Left lung (tissue), 4 donors: ENCODE measurements at regions not wholly inside any gene's neighbourhood (a gene's known extent, or its start where the extent isn't known, plus 50 kb on each side); places are given as distances from the start of the nearest gene placed in this dataset.

Source experiments
- ATAC-seq: fragments of 200-7000 bp; cut with Tn5 transposase; one replicate; pipeline ENCODE4 v1.9.1; 2020; ENCODE audit warnings: moderate library complexity
- DNase-seq, 4 donors: peaks; one replicate each; pipeline ENCODE4 v3.0.0-alpha.2; 2013 to 2020
- H3K27ac ChIP-seq, 2 donors: fragments of 200-600 bp; sonication (generic) in 1 of 2; one replicate each; pipeline versions ENCODE4 v1.5.0 to v1.8.0; 2020 to 2021
- H3K27me3 ChIP-seq, 2 donors: fragments of 200-600 bp; sonication (generic) in 1 of 2; one replicate each; pipeline versions ENCODE4 v1.5.0 to v1.8.0; 2020 to 2021
- H3K36me3 ChIP-seq, 2 donors: fragments of 200-600 bp; sonication (generic) in 1 of 2; one replicate each; pipeline versions ENCODE4 v1.5.0 to v1.8.0; 2020 to 2021
- H3K4me1 ChIP-seq, 2 donors: fragments of 200-600 bp; one replicate each; pipeline ENCODE4 v1.8.0; 2021
- H3K4me3 ChIP-seq, 2 donors: fragments of 200-600 bp; sonication (generic) in 1 of 2; one replicate each; pipeline versions ENCODE4 v1.5.0 to v1.8.0; 2020 to 2021; ENCODE audit warnings: mild to moderate bottlenecking in 1 of 2
- H3K9me3 ChIP-seq, 2 donors: fragments of 200-600 bp; sonication (generic) in 1 of 2; one replicate each; pipeline versions ENCODE4 v1.5.0 to v1.8.0; 2020 to 2021
- CTCF ChIP-seq, 2 donors: fragments of 200-600 bp; sonication (generic) in 1 of 2; IDR thresholded peaks; one replicate each; pipeline versions ENCODE4 v1.5.0 to v1.8.0; 2021; ENCODE audit warnings: antibody characterized with exemption in 2 of 2
- intact Hi-C, 2 donors: fragments of 100-400 bp; cut with DNase I; formaldehyde crosslinking; loops; one replicate each; pipeline versions ENCODE4 v1.11.2 to v1.14.2; 2022
- donor health status: DM: no; HTN: yes; CAD: no.
- donor health status: DM: no; HTN: no; CAD: no.

GRCh38 chr1:58881471-58881994 is 97.7 kb upstream of the JUN start:
- DNase-seq (no peak), ATAC-seq (peak; percentile 3)
- H3K4me1 ChIP-seq, result peaks cover 14 to 56% of the 10 kb centered on the region in 2 donors
- no peak overlapping the region for H3K4me3 ChIP-seq
- intact Hi-C loops, result no loop called here
- TF ChIP-seq CTCF (IDR thresholded peaks at IDR 0.05), result no peak
- H3K27me3 ChIP-seq, result no peaks in the 10 kb centered on the region
- peak overlapping the region in 1 of 2 donors; percentile 96 for H3K27ac ChIP-seq
- H3K9me3 ChIP-seq, result no peaks in the 10 kb centered on the region
- H3K36me3 ChIP-seq, result no peaks in the 10 kb centered on the region

GRCh38 chr1:58882322-58882948 is 98.6 kb upstream of the JUN start:
- Histone ChIP-seq H3K9me3 (no peaks in the 10 kb centered on the region), H3K4me3 (no peak overlapping the region), H3K4me1 (peaks cover 19 to 65% of the 10 kb centered on the region in 2 donors), H3K27ac (peak overlapping the region; percentile 68 to 96), H3K36me3 (no peaks in the 10 kb centered on the region), H3K27me3 (no peaks in the 10 kb centered on the region)
- DNase-seq (no peak), ATAC-seq (no peak)
- no peak for TF ChIP-seq CTCF (IDR thresholded peaks at IDR 0.05)
- intact Hi-C loops, result no loop called here

- no peak for TF ChIP-seq CTCF (IDR thresholded peaks at IDR 0.05)
- Histone ChIP-seq H3K27ac (peak overlapping the region; percentile 68 to 96), H3K4me1 (peaks cover 19 to 73% of the 10 kb centered on the region in 2 donors), H3K4me3 (no peak overlapping the region), H3K36me3 (no peaks in the 10 kb centered on the region), H3K27me3 (no peaks in the 10 kb centered on the region), H3K9me3 (no peaks in the 10 kb centered on the region)
- intact Hi-C loops, result no loop called here
- ATAC-seq (peak; percentile 62), DNase-seq (peak in 2 of 4 donors; percentile 81 to 83)
These were observed 99.4 kb upstream of the JUN start for GRCh38 chr1:58883037-58883887.

- DNase-seq (peak in 1 of 4 donors; percentile 62), ATAC-seq (peak; percentile 16)
- intact Hi-C loops, result no loop called here
- Histone ChIP-seq H3K9me3 (no peaks in the 10 kb centered on the region), H3K27me3 (no peaks in the 10 kb centered on the region), H3K4me3 (no peak overlapping the region), H3K27ac (peak overlapping the region; percentile 68 to 96), H3K36me3 (no peaks in the 10 kb centered on the region), H3K4me1 (peaks cover 19 to 78% of the 10 kb centered on the region in 2 donors)
- TF ChIP-seq CTCF (IDR thresholded peaks at IDR 0.05), result no peak
These were observed 100.1 kb upstream of the JUN start for GRCh38 chr1:58883888-58884482.
